GM13977 (cell line): ENCODE measurements at regions not wholly inside any gene's neighbourhood (a gene's known extent, or its start where the extent isn't known, plus 50 kb on each side); places are given as distances from the start of the nearest gene placed in this dataset.

ENCODE experiments used
- DNase-seq: peaks from one replicate; pipeline ENCODE4 v3.0.0; 2012; ENCODE audit warnings: low spot score
- CTCF ChIP-seq: IDR thresholded peaks from 2 replicates; pipeline ENCODE4 v1.5.1; 2012; ENCODE audit warnings: mild to moderate bottlenecking, control low read depth; ENCODE audit not compliant: insufficient read depth; ENCODE audit errors: extremely low read depth, missing control alignments
- in situ Hi-C: fragments of 300-500 bp; cut with MboI; formaldehyde crosslinking; loops from one replicate; pipeline ENCODE4 v1.12.0; 2022; ENCODE audit warnings: low sequenced_read_pairs, low pct_unique_long_range_greater_than_20kb, mixed read lengths, inconsistent platforms; ENCODE audit not compliant: unreplicated experiment

GRCh38 chr2:7510353-7510752 lies 593.1 kb downstream of the RNF144A start:
- in situ Hi-C loops = no loop called here
- no peak for DNase-seq
- peak; percentile 8 for TF ChIP-seq CTCF

GRCh38 chr2:7513834-7514233 lies 596.6 kb downstream of the RNF144A start:
- in situ Hi-C loops = no loop called here
- no peak for TF ChIP-seq CTCF
- DNase-seq = no peak

GRCh38 chr2:7515327-7515726 lies 598.1 kb downstream of the RNF144A start:
- no peak for DNase-seq
- in situ Hi-C loops = no loop called here
- no peak for TF ChIP-seq CTCF

- no peak for TF ChIP-seq CTCF
These were observed 599.4 kb downstream of the RNF144A start for GRCh38 chr2:7516484-7517063.

GRCh38 chr2:7517088-7517487 lies 599.9 kb downstream of the RNF144A start:
- no peak for DNase-seq
- TF ChIP-seq CTCF = no peak
- in situ Hi-C loops = no loop called here

More at GRCh38 chr2:7516484-7517063, 599.4 kb downstream of the RNF144A start:
- in situ Hi-C loops = no loop called here
- no peak for DNase-seq

- in situ Hi-C loops = no loop called here
- no peak for DNase-seq
- TF ChIP-seq CTCF = no peak
These were observed 600.6 kb downstream of the RNF144A start for GRCh38 chr2:7517851-7518250.
